PFSK-1 (cell line): ENCODE measurements at regions not wholly inside any gene's neighbourhood (a gene's known extent, or its start where the extent isn't known, plus 50 kb on each side); places are given as distances from the start of the nearest gene placed in this dataset.

Experiments
- POLR2AphosphoS5 ChIP-seq: IDR thresholded peaks from 2 replicates; pipeline ENCODE4 v1.6.1; 2012; ENCODE audit warnings: low read depth, mild to moderate bottlenecking, control low read depth, low read length, moderate library complexity
- SIN3A ChIP-seq: IDR thresholded peaks from 2 replicates; pipeline ENCODE4 v1.6.1; 2012; ENCODE audit warnings: mild to moderate bottlenecking, low read length, moderate library complexity, borderline replicate concordance; ENCODE audit not compliant: insufficient read depth
- TAF1 ChIP-seq: IDR thresholded peaks from 2 replicates; pipeline ENCODE4 v1.6.1; 2012; ENCODE audit warnings: low read length, control low read depth, borderline replicate concordance; ENCODE audit not compliant: insufficient read depth
- TF ChIP-seq, protein P1 (sequence below), 2 experiments: IDR thresholded peaks; 2 replicates each; pipeline versions ENCODE4 v1.6.1 to v1.8.0; 2011 to 2012; ENCODE audit warnings: low read depth in 2 of 2, low read length in 2 of 2, control low read depth in 1 of 2, inconsistent platforms in 1 of 2, mild to moderate bottlenecking in 1 of 2, moderate library complexity in 1 of 2; ENCODE audit not compliant: insufficient read depth in 1 of 2

DNA sequence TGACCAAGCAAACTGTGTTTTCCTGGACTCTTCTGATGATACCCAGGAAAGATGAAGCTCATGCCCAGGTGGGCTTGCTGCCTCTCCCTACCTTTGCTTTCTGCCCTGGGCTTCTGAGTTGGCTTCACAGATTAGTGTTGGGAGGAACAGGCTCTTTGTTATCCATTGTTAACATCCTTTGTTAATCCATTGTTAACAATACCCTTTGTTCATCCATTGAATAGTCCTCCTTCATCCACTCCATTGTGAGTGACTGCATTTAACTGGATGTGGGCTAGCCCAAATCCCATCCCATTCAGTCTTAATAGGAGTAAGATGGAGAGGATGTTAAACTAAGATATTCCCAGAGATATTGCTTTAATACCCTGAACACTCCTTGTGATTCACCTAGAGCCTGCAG, 199.0 kb upstream of the LNX1 start:
- TF ChIP-seq SIN3A (no peak), TAF1 (no peak), POLR2AphosphoS5 (no peak)
- TF ChIP-seq, protein P1, sequence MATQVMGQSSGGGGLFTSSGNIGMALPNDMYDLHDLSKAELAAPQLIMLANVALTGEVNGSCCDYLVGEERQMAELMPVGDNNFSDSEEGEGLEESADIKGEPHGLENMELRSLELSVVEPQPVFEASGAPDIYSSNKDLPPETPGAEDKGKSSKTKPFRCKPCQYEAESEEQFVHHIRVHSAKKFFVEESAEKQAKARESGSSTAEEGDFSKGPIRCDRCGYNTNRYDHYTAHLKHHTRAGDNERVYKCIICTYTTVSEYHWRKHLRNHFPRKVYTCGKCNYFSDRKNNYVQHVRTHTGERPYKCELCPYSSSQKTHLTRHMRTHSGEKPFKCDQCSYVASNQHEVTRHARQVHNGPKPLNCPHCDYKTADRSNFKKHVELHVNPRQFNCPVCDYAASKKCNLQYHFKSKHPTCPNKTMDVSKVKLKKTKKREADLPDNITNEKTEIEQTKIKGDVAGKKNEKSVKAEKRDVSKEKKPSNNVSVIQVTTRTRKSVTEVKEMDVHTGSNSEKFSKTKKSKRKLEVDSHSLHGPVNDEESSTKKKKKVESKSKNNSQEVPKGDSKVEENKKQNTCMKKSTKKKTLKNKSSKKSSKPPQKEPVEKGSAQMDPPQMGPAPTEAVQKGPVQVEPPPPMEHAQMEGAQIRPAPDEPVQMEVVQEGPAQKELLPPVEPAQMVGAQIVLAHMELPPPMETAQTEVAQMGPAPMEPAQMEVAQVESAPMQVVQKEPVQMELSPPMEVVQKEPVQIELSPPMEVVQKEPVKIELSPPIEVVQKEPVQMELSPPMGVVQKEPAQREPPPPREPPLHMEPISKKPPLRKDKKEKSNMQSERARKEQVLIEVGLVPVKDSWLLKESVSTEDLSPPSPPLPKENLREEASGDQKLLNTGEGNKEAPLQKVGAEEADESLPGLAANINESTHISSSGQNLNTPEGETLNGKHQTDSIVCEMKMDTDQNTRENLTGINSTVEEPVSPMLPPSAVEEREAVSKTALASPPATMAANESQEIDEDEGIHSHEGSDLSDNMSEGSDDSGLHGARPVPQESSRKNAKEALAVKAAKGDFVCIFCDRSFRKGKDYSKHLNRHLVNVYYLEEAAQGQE (IDR thresholded peaks at IDR 0.05; ENCODE audit: insufficient read depth in 1 of 2, low read depth in 2 of 2, low read length in 2 of 2) = no peak
